GM20000 (cell line): ENCODE measurements at regions not wholly inside any gene's neighbourhood (a gene's known extent, or its start where the extent isn't known, plus 50 kb on each side); places are given as distances from the start of the nearest gene placed in this dataset.

Experiments
- DNase-seq: peaks from one replicate; pipeline ENCODE4 v3.0.0; 2012; ENCODE audit warnings: low spot score
- TF ChIP-seq, protein P1 (sequence below): IDR thresholded peaks from 2 replicates; pipeline ENCODE4 v1.5.1; 2012; ENCODE audit warnings: mild to moderate bottlenecking, control low read depth; ENCODE audit errors: extremely low read depth, missing control alignments

DNA sequence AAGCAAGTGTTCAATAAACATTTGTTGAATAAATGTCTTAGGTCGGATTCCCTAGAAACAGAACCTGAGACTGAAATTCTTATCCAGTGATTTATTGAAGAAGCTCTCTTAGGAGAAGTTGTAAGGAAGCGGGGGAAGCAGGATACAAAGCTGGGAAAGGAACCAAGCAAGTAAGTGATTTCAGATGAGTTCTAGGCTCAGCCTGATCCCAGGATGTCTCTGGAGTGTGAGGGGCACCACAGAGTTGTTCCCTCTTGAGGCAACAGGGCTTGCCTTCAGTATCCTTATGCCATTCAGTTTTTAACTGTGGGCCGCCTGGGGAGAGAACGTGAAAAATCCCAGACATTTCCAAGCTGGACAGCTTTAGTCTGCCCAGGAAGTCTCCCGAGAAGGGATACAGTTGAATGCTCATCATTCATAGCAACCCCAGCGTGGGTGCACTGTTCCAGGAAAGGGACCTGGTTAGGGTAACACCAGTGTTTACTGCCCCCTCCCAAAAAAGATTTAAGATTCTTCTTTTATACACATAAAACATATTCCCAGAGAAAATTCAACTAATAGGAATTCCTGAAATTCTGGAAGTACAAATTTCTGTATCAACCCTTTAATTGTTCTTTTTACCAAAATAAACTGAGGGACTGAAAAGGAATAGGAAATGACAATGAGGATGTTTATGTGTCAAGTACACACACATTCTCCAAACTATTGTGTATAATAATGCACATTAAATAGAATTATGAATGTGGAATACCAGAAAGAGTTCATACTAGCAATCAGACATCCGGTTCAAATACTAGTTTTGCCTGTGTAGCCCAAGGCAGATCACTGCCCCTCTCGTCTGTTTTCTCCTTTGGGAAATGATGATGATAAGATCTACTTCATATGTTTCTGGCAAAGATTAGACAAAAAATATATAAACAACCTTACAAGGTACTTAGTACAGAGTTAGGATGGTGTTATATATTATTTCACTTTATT is 592.1 kb upstream of the CDH2 start:
- TF ChIP-seq, protein P1, sequence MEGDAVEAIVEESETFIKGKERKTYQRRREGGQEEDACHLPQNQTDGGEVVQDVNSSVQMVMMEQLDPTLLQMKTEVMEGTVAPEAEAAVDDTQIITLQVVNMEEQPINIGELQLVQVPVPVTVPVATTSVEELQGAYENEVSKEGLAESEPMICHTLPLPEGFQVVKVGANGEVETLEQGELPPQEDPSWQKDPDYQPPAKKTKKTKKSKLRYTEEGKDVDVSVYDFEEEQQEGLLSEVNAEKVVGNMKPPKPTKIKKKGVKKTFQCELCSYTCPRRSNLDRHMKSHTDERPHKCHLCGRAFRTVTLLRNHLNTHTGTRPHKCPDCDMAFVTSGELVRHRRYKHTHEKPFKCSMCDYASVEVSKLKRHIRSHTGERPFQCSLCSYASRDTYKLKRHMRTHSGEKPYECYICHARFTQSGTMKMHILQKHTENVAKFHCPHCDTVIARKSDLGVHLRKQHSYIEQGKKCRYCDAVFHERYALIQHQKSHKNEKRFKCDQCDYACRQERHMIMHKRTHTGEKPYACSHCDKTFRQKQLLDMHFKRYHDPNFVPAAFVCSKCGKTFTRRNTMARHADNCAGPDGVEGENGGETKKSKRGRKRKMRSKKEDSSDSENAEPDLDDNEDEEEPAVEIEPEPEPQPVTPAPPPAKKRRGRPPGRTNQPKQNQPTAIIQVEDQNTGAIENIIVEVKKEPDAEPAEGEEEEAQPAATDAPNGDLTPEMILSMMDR = no peak
- no peak for DNase-seq

DNA sequence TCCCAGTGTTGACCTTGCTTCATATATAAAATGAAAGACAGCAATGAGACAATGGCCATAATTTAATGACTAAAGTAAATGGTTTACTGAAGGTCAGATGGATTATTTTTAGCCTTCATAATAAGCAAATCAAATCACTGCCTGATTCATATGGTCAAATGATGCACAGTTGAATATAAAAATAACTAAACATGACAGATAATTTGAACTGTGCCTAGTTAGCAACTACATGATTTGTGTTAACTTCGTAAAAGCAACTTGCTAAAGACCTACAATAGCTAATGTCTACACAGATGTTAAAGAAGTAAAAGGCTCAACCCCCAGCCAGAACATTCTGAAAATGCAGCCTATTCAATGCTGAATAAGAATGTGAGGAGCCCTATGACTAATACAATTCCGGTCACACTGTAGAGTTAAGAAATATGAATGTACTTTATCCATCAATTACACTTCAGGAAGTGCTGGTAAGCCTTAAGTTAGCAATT is 590.8 kb upstream of the CDH2 start:
- TF ChIP-seq, protein P1 = no peak
- DNase-seq = no peak

DNA sequence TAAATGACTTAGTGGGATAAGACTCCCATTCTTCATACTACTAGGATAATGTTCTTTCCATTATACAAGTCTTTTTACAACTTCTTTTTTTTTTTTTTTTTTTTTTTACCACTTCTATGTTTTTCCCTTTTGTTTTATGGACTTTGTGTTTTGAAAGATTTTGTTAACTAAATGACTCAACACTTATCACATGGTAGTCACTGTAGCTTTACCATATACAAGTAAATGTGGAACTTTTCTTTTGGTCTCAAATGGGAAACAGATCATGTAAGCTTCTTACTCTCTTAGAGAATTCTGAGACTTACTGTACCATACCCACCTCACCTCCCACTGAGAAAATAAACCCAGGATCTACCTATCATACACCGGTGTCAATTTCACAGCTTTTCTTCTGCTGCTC is 590.3 kb upstream of the CDH2 start:
- TF ChIP-seq, protein P1 = no peak
- no peak for DNase-seq

DNA sequence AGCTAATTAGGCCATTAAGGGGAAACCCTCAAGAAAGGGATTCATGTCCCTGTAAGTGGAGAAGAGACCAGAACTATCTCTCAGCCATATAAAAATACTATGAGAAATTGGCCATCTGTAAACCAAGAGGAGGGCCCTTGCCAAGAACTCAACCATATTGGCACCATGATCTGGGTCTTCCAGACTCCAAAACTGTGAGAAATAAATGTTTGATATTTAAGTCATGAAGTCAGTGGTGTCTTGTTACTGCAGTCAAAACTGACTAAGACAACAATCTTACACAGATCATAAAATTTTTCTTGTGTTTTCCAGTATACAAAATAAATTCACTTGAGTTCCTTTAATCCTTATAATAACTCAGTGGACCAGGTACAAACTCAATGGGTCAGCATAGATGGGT is 589.8 kb upstream of the CDH2 start:
- DNase-seq = no peak
- TF ChIP-seq, protein P1 = no peak

DNA sequence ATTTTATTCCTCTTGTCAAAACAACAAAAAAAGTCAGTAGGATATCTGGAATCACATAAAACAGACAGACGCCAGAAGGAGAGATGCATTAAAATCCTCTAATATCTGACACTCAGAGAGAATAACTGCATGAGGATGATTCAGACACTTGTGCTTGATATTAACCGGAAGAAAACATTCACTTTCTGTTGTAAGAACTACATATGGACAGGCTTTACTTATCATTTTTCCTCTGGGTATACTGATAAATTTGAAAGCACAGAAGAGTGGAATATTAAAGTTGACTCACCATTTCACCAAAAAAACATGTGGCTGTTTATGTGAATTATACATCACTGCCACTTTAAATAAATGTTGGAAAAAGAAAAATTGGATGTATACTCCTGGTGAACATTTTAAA is 589.1 kb upstream of the CDH2 start:
- no peak for DNase-seq
- TF ChIP-seq, protein P1 = no peak

DNA sequence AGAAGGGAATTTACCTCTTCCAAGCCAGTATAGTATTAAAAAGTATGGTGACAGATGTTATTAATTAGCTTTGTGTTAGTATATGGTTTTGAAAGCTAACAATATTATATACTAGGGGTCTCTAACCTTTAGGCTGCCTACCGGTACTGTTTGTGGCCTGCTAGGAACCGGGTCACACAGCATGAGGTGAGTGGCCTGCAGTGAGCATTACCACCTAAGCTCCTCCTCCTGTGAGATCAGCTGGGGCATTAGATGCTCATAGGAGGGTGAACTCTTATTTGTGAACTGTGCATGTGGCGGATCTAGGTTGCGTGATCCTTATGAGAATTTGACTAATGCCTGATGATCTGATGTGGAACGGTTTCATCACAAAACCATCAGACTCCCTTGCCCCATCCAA is 583.4 kb upstream of the CDH2 start:
- TF ChIP-seq, protein P1 = no peak
- DNase-seq = no peak

DNA sequence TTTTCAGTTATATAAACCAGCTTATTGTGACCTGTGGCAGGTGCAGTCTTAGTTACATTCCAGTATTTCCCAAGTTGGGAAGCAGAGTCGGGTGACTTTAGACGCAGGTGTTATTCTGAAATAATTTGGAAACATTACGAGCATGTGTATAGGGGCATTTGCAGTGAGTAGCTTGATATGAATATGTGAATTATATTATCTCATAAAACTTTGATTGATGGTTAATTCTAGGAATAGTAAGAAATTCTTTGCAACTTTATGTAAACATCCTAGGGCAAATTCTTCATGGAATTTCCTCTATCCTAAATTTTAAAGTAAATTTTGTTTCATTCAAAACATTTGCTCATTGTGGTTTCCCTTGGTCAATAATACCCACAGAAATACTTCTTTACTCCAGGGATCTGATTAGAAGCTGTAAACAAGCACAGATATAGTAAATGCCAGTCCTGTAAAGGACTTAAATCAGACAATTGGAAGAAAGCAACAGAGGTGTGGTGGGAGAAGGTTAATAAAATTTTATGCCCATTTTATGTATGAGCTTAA is 580.6 kb upstream of the CDH2 start:
- TF ChIP-seq, protein P1 = no peak
- DNase-seq = no peak
